Dendritic cell treated with granulocyte-macrophage colony-stimulating factor and Interleukin-4, amounts not matched to agents 40 ng/mL and 50 ng/mL, for 4 days (primary cell): ENCODE measurements at regions not wholly inside any gene's neighbourhood (a gene's known extent, or its start where the extent isn't known, plus 50 kb on each side); places are given as distances from the start of the nearest gene placed in this dataset.
"Not testable (repeated sequence)": the region's sequence is repeated elsewhere in the genome, so short reads cannot be mapped to it uniquely, and the experiment has no call there.

Experiments used
- H3K27ac Mint-ChIP-seq: one replicate; pipeline ENCODE4 v1.8.0; 2022; ENCODE audit warnings: mild to moderate bottlenecking, mixed read lengths
- H3K27me3 Mint-ChIP-seq: one replicate; pipeline ENCODE4 v1.8.0; 2022; ENCODE audit warnings: mild to moderate bottlenecking, mixed read lengths
- H3K36me3 Mint-ChIP-seq: one replicate; pipeline ENCODE4 v1.8.0; 2022; ENCODE audit warnings: low read depth, mixed read lengths
- H3K4me1 Mint-ChIP-seq: one replicate; pipeline ENCODE4 v1.8.0; 2022; ENCODE audit warnings: low read depth, mixed read lengths
- H3K4me3 Mint-ChIP-seq: one replicate; pipeline ENCODE4 v1.8.0; 2022; ENCODE audit warnings: mild to moderate bottlenecking, moderate library complexity, mixed read lengths
- H3K9me3 Mint-ChIP-seq: one replicate; pipeline ENCODE4 v1.8.0; 2022; ENCODE audit warnings: mixed read lengths
- intact Hi-C: fragments of 100-400 bp; cut with micrococcal nuclease; formaldehyde crosslinking; loops from one replicate; pipeline ENCODE4 v1.15.0; 2022

GRCh38 chr7:68720697-68721096 is 877.6 kb upstream of the AUTS2 start:
- intact Hi-C loops, result no loop called here
- H3K9me3 Mint-ChIP-seq, result peaks cover 18% of the 10 kb centered on the region
- H3K4me3 Mint-ChIP-seq, result no peak overlapping the region
- H3K27ac Mint-ChIP-seq, result no peak overlapping the region
- no peaks in the 10 kb centered on the region for H3K27me3 Mint-ChIP-seq
- H3K36me3 Mint-ChIP-seq, result no peaks in the 10 kb centered on the region
- no peaks in the 10 kb centered on the region for H3K4me1 Mint-ChIP-seq

DNA sequence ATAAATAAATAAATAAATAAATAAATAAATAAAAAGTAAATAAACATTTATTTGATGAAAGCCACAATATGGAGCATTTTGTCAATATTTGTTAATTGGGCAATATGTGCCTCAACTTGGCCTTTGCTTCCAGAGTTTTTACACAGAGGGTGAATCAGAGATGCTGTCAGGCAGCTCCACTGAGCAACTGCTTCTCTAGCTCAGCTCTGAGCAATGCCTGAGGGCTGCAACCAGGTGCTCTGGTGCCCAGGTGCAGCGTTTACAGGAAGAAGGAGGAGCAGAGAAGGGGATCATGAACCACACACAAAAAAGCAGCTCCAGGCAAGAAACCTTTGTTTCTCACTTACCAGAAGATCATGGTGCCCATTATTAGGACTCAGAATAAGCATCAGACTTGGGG is 876.2 kb upstream of the AUTS2 start:
- Mint-ChIP-seq H3K4me1 (no peaks in the 10 kb centered on the region), H3K36me3 (no peaks in the 10 kb centered on the region), H3K9me3 (peaks cover 28% of the 10 kb centered on the region), H3K4me3 (no peak overlapping the region), H3K27me3 (no peaks in the 10 kb centered on the region), H3K27ac (no peak overlapping the region)
- intact Hi-C loops, result no loop called here

DNA sequence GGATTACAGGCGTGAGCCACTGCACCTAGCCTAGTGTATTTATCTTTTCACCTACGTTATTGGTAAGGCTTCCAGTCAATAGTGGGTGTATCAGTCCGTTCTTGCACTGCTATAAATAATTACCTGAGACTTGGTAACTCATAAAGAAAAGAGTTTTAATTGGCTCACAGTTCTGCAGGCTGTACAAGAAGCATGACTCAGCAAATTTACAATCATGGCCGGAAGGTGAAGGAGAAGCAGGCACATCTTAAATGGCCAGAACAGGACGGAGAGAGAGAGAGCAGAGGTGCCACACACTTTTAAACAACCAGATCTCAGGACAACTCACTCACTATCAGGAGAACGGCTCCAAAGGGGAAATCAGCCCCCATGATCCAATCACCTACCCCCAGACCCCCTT is 873.3 kb upstream of the AUTS2 start:
- Mint-ChIP-seq H3K27ac (no peak overlapping the region), H3K4me1 (no peaks in the 10 kb centered on the region), H3K27me3 (no peaks in the 10 kb centered on the region), H3K36me3 (no peaks in the 10 kb centered on the region), H3K9me3 (peaks cover 49% of the 10 kb centered on the region), H3K4me3 (no peak overlapping the region)
- intact Hi-C loops, result no loop called here

GRCh38 chr7:68725843-68726785 is 872.2 kb upstream of the AUTS2 start:
- Mint-ChIP-seq H3K27me3 (no peaks in the 10 kb centered on the region), H3K4me3 (no peak overlapping the region), H3K9me3 (peaks cover 52% of the 10 kb centered on the region), H3K36me3 (no peaks in the 10 kb centered on the region), H3K4me1 (no peaks in the 10 kb centered on the region), H3K27ac (no peak overlapping the region)
- intact Hi-C loops, result no loop called here

DNA sequence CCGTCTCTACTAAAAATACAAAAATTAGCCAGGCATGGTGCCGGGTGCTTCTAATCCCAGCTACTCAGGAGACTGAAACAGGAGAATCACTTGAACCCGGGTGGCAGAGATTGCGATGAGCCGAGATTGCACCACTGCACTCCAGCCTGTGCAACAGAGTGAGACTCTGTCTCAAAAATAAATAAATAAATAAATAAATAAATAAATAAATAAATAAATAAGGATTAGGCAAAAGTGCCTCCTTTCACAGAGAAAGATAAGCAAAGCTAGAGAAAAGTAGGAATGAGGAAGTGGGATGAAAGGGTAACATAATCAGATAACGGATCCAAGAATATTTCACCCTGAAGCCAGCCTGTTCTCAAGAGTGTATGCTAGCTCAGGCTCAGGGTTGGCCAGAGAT is 869.6 kb upstream of the AUTS2 start:
- intact Hi-C loops, H3K4me3 Mint-ChIP-seq, H3K27ac Mint-ChIP-seq, H3K4me1 Mint-ChIP-seq, H3K27me3 Mint-ChIP-seq, H3K36me3 Mint-ChIP-seq: not testable (repeated sequence)
- H3K9me3 Mint-ChIP-seq, result peaks cover 56% of the 10 kb centered on the region

- peaks cover 52% of the 10 kb centered on the region for H3K9me3 Mint-ChIP-seq
- intact Hi-C loops, result no loop called here
- H3K36me3 Mint-ChIP-seq, result no peaks in the 10 kb centered on the region
- H3K4me3 Mint-ChIP-seq, result no peak overlapping the region
- H3K4me1 Mint-ChIP-seq, result no peaks in the 10 kb centered on the region
- H3K27ac Mint-ChIP-seq, result no peak overlapping the region
- H3K27me3 Mint-ChIP-seq, result no peaks in the 10 kb centered on the region
These were observed 868.9 kb upstream of the AUTS2 start for GRCh38 chr7:68729371-68729770.

DNA sequence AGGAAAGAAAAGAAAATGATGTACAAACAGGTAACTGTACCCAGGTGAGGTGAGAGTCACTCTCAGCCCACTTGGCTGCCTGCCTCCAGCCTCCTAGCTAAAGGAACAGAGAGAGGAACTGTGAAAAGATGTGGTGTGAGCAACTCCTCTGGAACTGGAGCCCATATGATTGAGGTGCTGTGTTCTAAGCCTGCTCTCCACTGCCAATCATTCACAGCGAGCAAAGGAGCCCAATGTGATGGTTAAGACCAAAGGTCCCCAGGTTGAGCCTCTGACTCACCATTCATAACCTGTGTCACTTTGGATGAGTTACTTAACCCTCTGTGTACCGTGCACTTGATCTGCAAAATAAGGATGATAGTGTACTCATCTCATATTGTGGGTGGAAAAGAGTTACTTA is 868.1 kb upstream of the AUTS2 start:
- peaks cover 52% of the 10 kb centered on the region for H3K9me3 Mint-ChIP-seq
- H3K36me3 Mint-ChIP-seq, result no peaks in the 10 kb centered on the region
- intact Hi-C loops, result no loop called here
- no peak overlapping the region for H3K27ac Mint-ChIP-seq
- H3K4me1 Mint-ChIP-seq, result no peaks in the 10 kb centered on the region
- no peak overlapping the region for H3K4me3 Mint-ChIP-seq
- H3K27me3 Mint-ChIP-seq, result no peaks in the 10 kb centered on the region

DNA sequence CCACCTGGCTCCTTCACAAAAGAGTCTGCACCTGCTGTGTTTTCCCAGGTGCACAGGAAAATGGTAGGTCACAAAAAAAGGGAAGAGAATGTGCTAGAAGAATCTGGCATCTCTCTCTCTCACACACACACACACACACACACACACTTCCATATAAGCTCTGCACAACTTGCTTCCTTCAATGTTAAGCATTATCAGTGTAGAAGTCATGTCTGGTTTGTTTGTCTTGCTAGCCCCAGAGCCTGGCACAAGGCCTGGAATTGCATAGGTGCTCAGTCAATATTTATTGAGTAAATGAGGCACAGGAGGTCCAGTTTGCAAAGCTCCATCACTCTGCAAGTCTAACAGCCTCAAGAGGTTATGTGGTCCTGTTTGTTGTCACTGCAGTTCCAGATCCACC is 867.3 kb upstream of the AUTS2 start:
- Mint-ChIP-seq H3K4me3 (no peak overlapping the region), H3K27me3 (no peaks in the 10 kb centered on the region), H3K36me3 (no peaks in the 10 kb centered on the region), H3K27ac (no peak overlapping the region), H3K4me1 (no peaks in the 10 kb centered on the region), H3K9me3 (peaks cover 52% of the 10 kb centered on the region)
- intact Hi-C loops, result no loop called here

DNA sequence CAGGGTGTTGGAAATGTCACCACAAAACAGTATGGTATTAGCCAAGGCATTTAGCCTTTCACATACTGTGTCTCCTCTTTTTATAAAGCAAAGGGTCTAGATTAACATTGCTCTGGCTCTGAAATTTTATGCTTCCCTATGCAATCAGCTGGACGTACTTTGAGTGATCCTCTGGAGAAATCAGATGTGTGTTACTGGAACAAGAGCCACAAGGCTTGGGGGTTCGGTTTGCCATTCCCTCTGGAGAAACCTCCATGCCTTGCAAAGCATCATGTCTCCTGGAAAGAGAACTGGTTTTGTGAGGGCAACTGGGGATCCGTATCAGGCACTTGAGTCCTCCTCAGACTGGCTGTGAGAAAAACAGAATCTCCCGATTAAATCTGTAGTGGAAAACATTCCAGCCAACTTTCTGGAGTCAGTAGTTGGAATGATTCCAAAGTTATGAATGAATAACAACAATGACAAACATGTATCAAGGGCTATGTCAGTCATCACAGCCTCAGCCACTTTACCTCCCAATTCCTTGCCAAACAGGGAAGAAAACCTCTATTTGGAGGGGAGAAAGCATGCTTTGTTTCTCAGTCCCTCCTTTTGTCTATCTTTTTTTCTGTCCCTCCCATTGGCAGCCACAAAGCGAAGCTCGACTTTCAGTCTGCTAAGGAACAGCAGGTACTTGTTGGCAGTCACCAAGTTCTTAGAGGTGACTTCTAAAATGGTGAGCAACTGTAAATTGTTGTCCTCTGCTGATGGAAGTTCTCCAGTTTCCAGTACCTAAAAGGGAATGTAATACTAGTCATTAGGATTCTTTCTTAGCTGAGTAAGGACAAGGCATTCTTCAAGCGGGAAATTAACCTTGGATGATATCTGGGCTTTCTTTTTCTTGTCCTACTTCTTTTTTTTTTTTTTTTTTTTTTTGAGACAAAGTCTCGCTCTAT is 864.8 kb upstream of the AUTS2 start:
- Mint-ChIP-seq H3K36me3 (no peaks in the 10 kb centered on the region), H3K27me3 (no peaks in the 10 kb centered on the region), H3K27ac (no peak overlapping the region), H3K4me1 (no peaks in the 10 kb centered on the region), H3K9me3 (peaks cover 31% of the 10 kb centered on the region), H3K4me3 (no peak overlapping the region)
- intact Hi-C loops, result no loop called here

GRCh38 chr7:68734431-68734830 is 863.8 kb upstream of the AUTS2 start:
- intact Hi-C loops, result no loop called here
- Mint-ChIP-seq H3K27me3 (no peaks in the 10 kb centered on the region), H3K27ac (no peak overlapping the region), H3K4me1 (no peaks in the 10 kb centered on the region), H3K9me3 (peaks cover 26% of the 10 kb centered on the region), H3K4me3 (no peak overlapping the region), H3K36me3 (no peaks in the 10 kb centered on the region)

GRCh38 chr7:68739306-68739705 is 859.0 kb upstream of the AUTS2 start:
- peaks cover 11% of the 10 kb centered on the region for H3K9me3 Mint-ChIP-seq

GRCh38 chr7:68744036-68744435 is 854.2 kb upstream of the AUTS2 start:
- no peak overlapping the region for H3K4me3 Mint-ChIP-seq
- H3K9me3 Mint-ChIP-seq, result peaks cover 26% of the 10 kb centered on the region
- intact Hi-C loops, result no loop called here
- H3K27me3 Mint-ChIP-seq, result no peaks in the 10 kb centered on the region
- H3K36me3 Mint-ChIP-seq, result no peaks in the 10 kb centered on the region
- no peak overlapping the region for H3K27ac Mint-ChIP-seq
- no peaks in the 10 kb centered on the region for H3K4me1 Mint-ChIP-seq

More at GRCh38 chr7:68739306-68739705, 859.0 kb upstream of the AUTS2 start:
- Mint-ChIP-seq H3K4me1 (no peaks in the 10 kb centered on the region), H3K4me3 (no peak overlapping the region), H3K36me3 (no peaks in the 10 kb centered on the region), H3K27ac (no peak overlapping the region), H3K27me3 (no peaks in the 10 kb centered on the region)
- intact Hi-C loops, result no loop called here

DNA sequence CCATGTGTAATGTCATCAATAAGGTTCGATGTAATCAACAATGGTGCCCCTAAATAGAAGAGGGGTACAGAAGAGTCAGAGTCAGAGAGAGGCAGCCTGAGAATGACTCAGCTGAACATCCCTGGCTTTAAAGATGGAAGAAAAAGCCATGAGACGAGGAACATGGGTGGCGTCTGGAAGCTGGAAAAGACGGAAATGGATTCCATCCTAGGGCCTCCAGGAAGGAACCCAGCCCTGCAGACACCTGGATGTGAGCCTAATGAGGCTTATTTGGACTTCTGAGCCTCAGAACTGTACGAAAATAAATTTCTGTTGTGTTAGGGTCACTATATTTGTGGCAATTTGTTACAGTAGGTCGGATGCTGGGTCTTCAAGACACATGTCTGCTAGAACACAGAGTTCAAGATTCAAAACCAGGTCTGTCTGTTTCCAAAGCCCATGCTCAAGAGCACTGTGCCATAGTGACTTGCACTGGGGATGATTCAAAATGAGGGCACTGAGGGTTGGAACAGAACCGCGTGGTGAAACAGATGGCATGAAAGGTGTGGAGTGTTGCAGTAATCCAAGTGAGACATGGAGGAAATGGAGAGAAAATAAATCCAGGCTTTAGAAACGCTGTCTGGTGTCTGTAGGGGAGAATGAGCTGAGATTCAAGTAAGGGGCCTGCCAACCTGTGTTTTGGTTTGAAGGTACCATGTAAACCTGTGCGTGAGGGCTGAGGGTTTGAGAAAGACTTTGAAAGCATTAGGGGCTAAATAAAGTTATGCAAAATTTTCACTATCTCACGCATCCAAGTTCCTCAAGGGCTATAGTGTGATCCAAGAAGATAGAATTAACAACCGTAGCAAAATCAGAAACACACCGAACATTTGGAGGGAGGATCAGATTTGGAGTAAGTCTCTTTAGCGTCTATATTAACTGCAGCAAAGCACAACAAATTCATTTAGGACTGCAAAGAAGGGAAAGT is 849.1 kb upstream of the AUTS2 start:
- Mint-ChIP-seq H3K4me3 (no peak overlapping the region), H3K27me3 (no peaks in the 10 kb centered on the region), H3K9me3 (peaks cover 58% of the 10 kb centered on the region), H3K27ac (no peak overlapping the region), H3K4me1 (no peaks in the 10 kb centered on the region), H3K36me3 (no peaks in the 10 kb centered on the region)
- intact Hi-C loops, result no loop called here
